DOHH2 (cell line): ENCODE measurements at regions not wholly inside any gene's neighbourhood (a gene's known extent, or its start where the extent isn't known, plus 50 kb on each side); places are given as distances from the start of the nearest gene placed in this dataset.

Source experiments
- CTCF ChIP-seq: fragments of 200-600 bp; sonication (generic); IDR thresholded peaks from one replicate; pipeline ENCODE4 v1.5.1; 2014; ENCODE audit warnings: antibody characterized with exemption, mild to moderate bottlenecking, low read depth, low read length; ENCODE audit not compliant: poor library complexity, severe bottlenecking
- EZH2phosphoT487 ChIP-seq: fragments of 200-600 bp; sonication (generic); IDR thresholded peaks from 2 replicates; pipeline ENCODE4 v1.6.1; 2017; ENCODE audit warnings: borderline replicate concordance, mild to moderate bottlenecking, antibody characterized with exemption, low read length, moderate library complexity, mixed read lengths

DNA sequence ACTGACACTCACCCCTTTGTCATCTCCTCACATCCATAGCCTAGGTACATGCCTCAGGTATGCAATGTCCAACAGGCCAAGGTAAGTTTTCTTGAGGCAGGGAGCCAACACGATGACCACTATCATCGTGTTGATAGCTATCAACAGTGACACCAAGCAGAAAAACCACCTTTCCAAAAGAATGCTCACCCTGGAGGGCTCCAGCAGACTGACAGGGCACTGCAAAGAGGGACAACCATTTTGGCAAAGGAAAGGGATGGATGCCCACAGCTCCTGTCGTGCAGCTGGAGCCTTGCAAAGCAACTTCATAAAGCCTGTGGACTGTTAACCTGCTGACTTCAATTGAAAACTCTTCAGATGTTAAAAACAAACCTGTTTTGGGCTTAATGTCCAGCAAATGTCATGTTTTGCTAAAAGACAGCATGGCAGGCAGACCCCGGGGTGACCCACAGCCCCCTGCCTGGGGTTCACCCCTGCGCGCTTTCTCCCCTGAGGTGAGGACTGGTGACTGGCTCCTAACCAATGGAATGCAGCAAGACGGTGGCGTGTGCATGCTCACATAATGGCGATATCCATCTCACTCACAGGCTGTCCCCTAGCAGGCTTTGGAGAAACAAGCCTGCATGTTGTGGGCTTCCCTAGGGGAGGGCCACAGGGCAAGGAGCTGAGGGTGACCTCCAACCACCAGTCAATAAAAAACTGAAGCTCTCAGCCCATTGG is 293.8 kb downstream of the TCERG1L start:
- TF ChIP-seq CTCF (no peak), EZH2phosphoT487 (no peak)
